ENCODE measurements at regions not wholly inside any gene's neighbourhood (a gene's known extent, or its start where the extent isn't known, plus 50 kb on each side); places are given as distances from the start of the nearest gene placed in this dataset.

- TF ChIP-seq EZH2 (IDR thresholded peaks at IDR 0.05; ENCODE audit: borderline replicate concordance, insufficient read depth, low read length, poor library complexity, severe bottlenecking) (no peak), CTCF (IDR thresholded peaks at IDR 0.05; ENCODE audit: poor library complexity, severe bottlenecking) (no peak), TAF1 (IDR thresholded peaks at IDR 0.05; ENCODE audit: low read depth) (no peak), SMC3 (conservative IDR thresholded peaks at IDR 0.05; ENCODE audit: poor library complexity) (no peak), REST (IDR thresholded peaks at IDR 0.05; ENCODE audit: borderline replicate concordance) (no peak), EP300 (conservative IDR thresholded peaks at IDR 0.05; ENCODE audit: poor library complexity, severe bottlenecking) (no peak), POLR2AphosphoS5 (IDR thresholded peaks at IDR 0.05) (no peak)
These were observed 216.7 kb upstream of the ARID1B start for GRCh38 chr6:156560476-156560875.

Measured in neural cell (in vitro differentiated cells).